Esophagus muscularis mucosa (tissue), 4 donors: ENCODE measurements at regions not wholly inside any gene's neighbourhood (a gene's known extent, or its start where the extent isn't known, plus 50 kb on each side); places are given as distances from the start of the nearest gene placed in this dataset.

ENCODE experiments used
- EP300 ChIP-seq: sonication (generic); formaldehyde crosslinking; IDR thresholded peaks from one replicate; pipeline ENCODE4 v1.6.1; 2017; ENCODE audit warnings: antibody characterized with exemption
- POLR2AphosphoS5 ChIP-seq, 2 donors: sonication (generic); formaldehyde crosslinking; IDR thresholded peaks; one replicate each; pipeline ENCODE4 v1.6.1; 2017; ENCODE audit warnings: antibody characterized with exemption in 2 of 2
- TF ChIP-seq, protein P1 (sequence below), 3 experiments: fragments of 200-600 bp in 2 of 3; fragments of 450-650 bp in 1 of 3; sonication (generic) in 2 of 3; IDR thresholded peaks; one replicate each; pipeline ENCODE4 v1.5.1; 2017 to 2019; ENCODE audit warnings: antibody characterized with exemption in 3 of 3, mild to moderate bottlenecking in 2 of 3, moderate library complexity in 1 of 3

DNA sequence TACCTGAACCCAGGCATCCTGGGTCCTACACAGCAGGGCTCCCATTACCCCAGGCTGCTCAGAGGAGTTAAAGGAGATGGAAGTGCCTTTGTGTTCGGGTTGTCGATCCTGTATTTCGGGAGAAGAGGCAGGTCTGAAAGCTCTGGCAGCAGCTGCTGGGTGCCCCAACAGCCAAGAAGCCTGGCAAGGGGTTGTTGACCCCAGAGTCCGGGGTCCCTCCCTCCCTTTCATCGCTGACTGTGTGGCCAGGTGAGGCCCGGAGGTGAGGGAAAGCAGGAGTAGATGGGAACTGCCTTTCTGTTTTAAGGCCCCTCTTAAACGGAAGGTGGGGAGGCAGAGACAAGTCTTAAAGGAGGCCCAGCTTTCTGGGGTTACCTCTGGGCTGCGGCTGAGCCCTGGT is 106.0 kb upstream of the SYT13 start:
- TF ChIP-seq, protein P1, sequence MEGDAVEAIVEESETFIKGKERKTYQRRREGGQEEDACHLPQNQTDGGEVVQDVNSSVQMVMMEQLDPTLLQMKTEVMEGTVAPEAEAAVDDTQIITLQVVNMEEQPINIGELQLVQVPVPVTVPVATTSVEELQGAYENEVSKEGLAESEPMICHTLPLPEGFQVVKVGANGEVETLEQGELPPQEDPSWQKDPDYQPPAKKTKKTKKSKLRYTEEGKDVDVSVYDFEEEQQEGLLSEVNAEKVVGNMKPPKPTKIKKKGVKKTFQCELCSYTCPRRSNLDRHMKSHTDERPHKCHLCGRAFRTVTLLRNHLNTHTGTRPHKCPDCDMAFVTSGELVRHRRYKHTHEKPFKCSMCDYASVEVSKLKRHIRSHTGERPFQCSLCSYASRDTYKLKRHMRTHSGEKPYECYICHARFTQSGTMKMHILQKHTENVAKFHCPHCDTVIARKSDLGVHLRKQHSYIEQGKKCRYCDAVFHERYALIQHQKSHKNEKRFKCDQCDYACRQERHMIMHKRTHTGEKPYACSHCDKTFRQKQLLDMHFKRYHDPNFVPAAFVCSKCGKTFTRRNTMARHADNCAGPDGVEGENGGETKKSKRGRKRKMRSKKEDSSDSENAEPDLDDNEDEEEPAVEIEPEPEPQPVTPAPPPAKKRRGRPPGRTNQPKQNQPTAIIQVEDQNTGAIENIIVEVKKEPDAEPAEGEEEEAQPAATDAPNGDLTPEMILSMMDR (IDR thresholded peaks at IDR 0.05), result no peak
- TF ChIP-seq POLR2AphosphoS5 (IDR thresholded peaks at IDR 0.05) (no peak), EP300 (no peak)
